H9 (cell line): ENCODE measurements at regions not wholly inside any gene's neighbourhood (a gene's known extent, or its start where the extent isn't known, plus 50 kb on each side); places are given as distances from the start of the nearest gene placed in this dataset.
A peak's percentile ranks its signal among the peaks of the same experiment; 100 is the strongest.

ENCODE experiments used
- DNase-seq: peaks from one replicate; pipeline ENCODE4 v3.0.0-alpha.2; 2017
- H2AFZ ChIP-seq: one replicate; pipeline ENCODE4 v1.6.1; 2013; ENCODE audit warnings: mild to moderate bottlenecking, low read length, control low read depth, moderate library complexity
- H2AK5ac ChIP-seq: 2 replicates; pipeline ENCODE4 v1.6.1; 2013; ENCODE audit warnings: low read length, control low read depth, mixed read lengths; ENCODE audit not compliant: insufficient read length
- H2BK120ac ChIP-seq: one replicate; pipeline ENCODE4 v1.6.1; 2013; ENCODE audit warnings: low read depth, mild to moderate bottlenecking, low read length, control low read depth, inconsistent platforms; ENCODE audit not compliant: poor library complexity, severe bottlenecking
- H2BK12ac ChIP-seq: 2 replicates; pipeline ENCODE4 v1.6.1; 2013; ENCODE audit warnings: low read length, control low read depth, mixed read lengths, low read depth; ENCODE audit not compliant: insufficient read length
- H2BK15ac ChIP-seq: 2 replicates; pipeline ENCODE4 v1.6.1; 2013; ENCODE audit warnings: low read depth, low read length, control low read depth
- H2BK20ac ChIP-seq: one replicate; pipeline ENCODE4 v1.6.1; 2013; ENCODE audit warnings: low read depth, mild to moderate bottlenecking, low read length, control low read depth, inconsistent platforms; ENCODE audit not compliant: poor library complexity, severe bottlenecking
- H2BK5ac ChIP-seq: 2 replicates; pipeline ENCODE4 v1.6.1; 2013; ENCODE audit warnings: low read length, control low read depth, mixed read lengths; ENCODE audit not compliant: insufficient read length
- H3K14ac ChIP-seq: 2 replicates; pipeline ENCODE4 v1.6.1; 2013; ENCODE audit warnings: low read length, control low read depth; ENCODE audit not compliant: insufficient read depth
- H3K18ac ChIP-seq: 2 replicates; pipeline ENCODE4 v1.6.1; 2013; ENCODE audit warnings: low read depth, mild to moderate bottlenecking, mixed read lengths, low read length, control low read depth; ENCODE audit not compliant: insufficient read length
- H3K23ac ChIP-seq: 2 replicates; pipeline ENCODE4 v1.6.1; 2013; ENCODE audit warnings: low read length, control low read depth, mixed read lengths, low read depth; ENCODE audit not compliant: insufficient read length
- H3K23me2 ChIP-seq: 2 replicates; pipeline ENCODE4 v1.6.1; 2013; ENCODE audit warnings: low read depth, mild to moderate bottlenecking, mixed read lengths, low read length, control low read depth; ENCODE audit not compliant: insufficient read length, poor library complexity, severe bottlenecking
- H3K27ac ChIP-seq: 2 replicates; pipeline ENCODE4 v1.5.1; 2013; ENCODE audit warnings: low read length, control low read depth, mixed read lengths, low read depth; ENCODE audit not compliant: insufficient read length
- H3K27me3 ChIP-seq: 2 replicates; pipeline ENCODE4 v1.6.1; 2013; ENCODE audit warnings: low read length, control low read depth, inconsistent platforms; ENCODE audit not compliant: insufficient read depth
- H3K4ac ChIP-seq: 2 replicates; pipeline ENCODE4 v1.6.1; 2013; ENCODE audit warnings: low read depth, mild to moderate bottlenecking, control low read depth, inconsistent platforms, low read length, moderate library complexity
- H3K4me1 ChIP-seq: 2 replicates; pipeline ENCODE4 v1.6.1; 2013; ENCODE audit warnings: low read length, control low read depth, inconsistent platforms; ENCODE audit not compliant: insufficient read depth
- H3K4me2 ChIP-seq: 2 replicates; pipeline ENCODE4 v1.6.1; 2013; ENCODE audit warnings: low read length, control low read depth, mixed read lengths; ENCODE audit not compliant: insufficient read length, insufficient read depth
- H3K56ac ChIP-seq: 2 replicates; pipeline ENCODE4 v1.6.1; 2013; ENCODE audit warnings: low read depth, mild to moderate bottlenecking, mixed read lengths, low read length, control low read depth; ENCODE audit not compliant: insufficient read length
- H3K79me1 ChIP-seq: 2 replicates; pipeline ENCODE4 v1.6.1; 2013; ENCODE audit warnings: low read depth, mild to moderate bottlenecking, moderate library complexity, low read length, control low read depth, inconsistent platforms; ENCODE audit not compliant: insufficient read depth, poor library complexity, severe bottlenecking
- H3K79me2 ChIP-seq: 2 replicates; pipeline ENCODE4 v1.6.1; 2013; ENCODE audit warnings: low read length, control low read depth, inconsistent platforms; ENCODE audit not compliant: insufficient read depth
- H3K9ac ChIP-seq: 2 replicates; pipeline ENCODE4 v1.6.1; 2013; ENCODE audit warnings: low read length, control low read depth, mixed read lengths; ENCODE audit not compliant: insufficient read length; ENCODE audit errors: extremely low read depth
- H3K9me3 ChIP-seq: one replicate; pipeline ENCODE4 v1.6.1; 2013; ENCODE audit warnings: low read depth, low read length, inconsistent platforms; ENCODE audit not compliant: control insufficient read depth
- H3T11ph ChIP-seq: one replicate; pipeline ENCODE4 v1.6.1; 2013; ENCODE audit warnings: mild to moderate bottlenecking, low read length, control low read depth, inconsistent platforms
- H4K20me1 ChIP-seq: one replicate; pipeline ENCODE4 v1.6.1; 2013; ENCODE audit not compliant: control insufficient read depth, insufficient read length, insufficient read depth
- H4K5ac ChIP-seq: 2 replicates; pipeline ENCODE4 v1.6.1; 2013; ENCODE audit warnings: low read depth, mild to moderate bottlenecking, mixed read lengths, low read length, control low read depth; ENCODE audit not compliant: insufficient read length
- H4K8ac ChIP-seq: replicated peaks from 2 replicates; pipeline ENCODE4 v1.6.1; 2013; ENCODE audit warnings: low read length, control low read depth, mixed read lengths, low read depth; ENCODE audit not compliant: insufficient read length
- H4K91ac ChIP-seq: 2 replicates; pipeline ENCODE4 v1.6.1; 2013; ENCODE audit warnings: low read depth, mild to moderate bottlenecking, moderate library complexity, mixed read lengths, low read length, control low read depth; ENCODE audit not compliant: insufficient read length
- H3K27ac Mint-ChIP-seq, 3 experiments: 2 replicates in 2 of 3; 3 replicates in 1 of 3; pipeline ENCODE4 v1.8.0; 2020 to 2021; ENCODE audit warnings: mixed read lengths in 3 of 3, mild to moderate bottlenecking in 1 of 3, moderate library complexity in 1 of 3
- H3K27me3 Mint-ChIP-seq: 2 replicates; pipeline ENCODE4 v1.8.0; 2021; ENCODE audit warnings: low read depth, mild to moderate bottlenecking, moderate library complexity, mixed read lengths
- H3K36me3 Mint-ChIP-seq, 3 experiments: 2 replicates in 2 of 3; 3 replicates in 1 of 3; pipeline ENCODE4 v1.8.0; 2020 to 2021; ENCODE audit warnings: low read depth in 3 of 3, mixed read lengths in 3 of 3; ENCODE audit not compliant: insufficient read depth in 1 of 3
- H3K4me1 Mint-ChIP-seq, 2 experiments: 2 replicates each; pipeline ENCODE4 v1.8.0; 2020; ENCODE audit warnings: mixed read lengths in 2 of 2
- H3K4me3 Mint-ChIP-seq, 2 experiments: 2 replicates in 1 of 2; 3 replicates in 1 of 2; pipeline ENCODE4 v1.8.0; 2020 to 2021; ENCODE audit warnings: mild to moderate bottlenecking in 2 of 2, mixed read lengths in 2 of 2, moderate library complexity in 1 of 2
- H3K9me3 Mint-ChIP-seq, 2 experiments: 2 replicates in 1 of 2; 3 replicates in 1 of 2; pipeline ENCODE4 v1.8.0; 2020; ENCODE audit warnings: mild to moderate bottlenecking in 2 of 2, mixed read lengths in 2 of 2, moderate library complexity in 1 of 2
- WGBS: extraction: QIAGEN DNeasy Blood & Tissue Kit; methylation state at CpG from one replicate; pipeline ENCODE4 v1.1.7; 2013; ENCODE audit warnings: missing lambda C conversion rate, low lambda C conversion rate, mixed read lengths; ENCODE audit not compliant: insufficient read length; ENCODE audit errors: extremely low coverage; 5-methylcytosine and 5-hydroxymethylcytosine counted together
- TF ChIP-seq, protein P1 (sequence below): fragments of 200-600 bp; sonication (generic); conservative IDR thresholded peaks from 3 replicates; pipeline ENCODE4 v1.8.0; 2021; ENCODE audit warnings: antibody characterized with exemption, mild to moderate bottlenecking

DNA sequence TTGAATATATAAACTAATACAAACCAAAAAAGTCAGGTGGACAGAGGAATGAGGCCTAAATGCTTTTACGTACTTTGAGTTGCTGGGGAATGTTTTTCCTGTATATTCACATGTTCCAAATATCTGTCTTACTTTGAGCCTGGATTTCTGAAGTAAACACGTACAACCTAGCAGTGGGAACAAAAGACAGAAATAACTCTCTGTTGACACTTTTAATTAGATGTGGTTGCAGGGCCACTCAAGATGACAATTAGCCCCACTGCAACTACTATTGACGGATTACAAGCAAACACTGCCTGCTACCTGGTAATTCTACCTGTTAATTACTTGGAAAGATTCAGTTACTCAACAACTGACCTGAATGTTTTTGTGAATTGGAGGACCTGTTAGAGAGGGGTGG lies 196.9 kb downstream of the TTLL7 start:
- no peak overlapping the region for H4K5ac ChIP-seq
- H3K4me1 Mint-ChIP-seq = peaks cover 28 to 33% of the 10 kb centered on the region in 2 experiments
- no peak overlapping the region for H2BK12ac ChIP-seq
- no peaks in the 10 kb centered on the region; a peak in 1 of 7 replicates for H3K36me3 Mint-ChIP-seq
- H3K14ac ChIP-seq = no peak overlapping the region
- H3K27ac Mint-ChIP-seq = no peak overlapping the region; a peak in 1 of 7 replicates
- no peak overlapping the region for H3K56ac ChIP-seq
- TF ChIP-seq, protein P1, sequence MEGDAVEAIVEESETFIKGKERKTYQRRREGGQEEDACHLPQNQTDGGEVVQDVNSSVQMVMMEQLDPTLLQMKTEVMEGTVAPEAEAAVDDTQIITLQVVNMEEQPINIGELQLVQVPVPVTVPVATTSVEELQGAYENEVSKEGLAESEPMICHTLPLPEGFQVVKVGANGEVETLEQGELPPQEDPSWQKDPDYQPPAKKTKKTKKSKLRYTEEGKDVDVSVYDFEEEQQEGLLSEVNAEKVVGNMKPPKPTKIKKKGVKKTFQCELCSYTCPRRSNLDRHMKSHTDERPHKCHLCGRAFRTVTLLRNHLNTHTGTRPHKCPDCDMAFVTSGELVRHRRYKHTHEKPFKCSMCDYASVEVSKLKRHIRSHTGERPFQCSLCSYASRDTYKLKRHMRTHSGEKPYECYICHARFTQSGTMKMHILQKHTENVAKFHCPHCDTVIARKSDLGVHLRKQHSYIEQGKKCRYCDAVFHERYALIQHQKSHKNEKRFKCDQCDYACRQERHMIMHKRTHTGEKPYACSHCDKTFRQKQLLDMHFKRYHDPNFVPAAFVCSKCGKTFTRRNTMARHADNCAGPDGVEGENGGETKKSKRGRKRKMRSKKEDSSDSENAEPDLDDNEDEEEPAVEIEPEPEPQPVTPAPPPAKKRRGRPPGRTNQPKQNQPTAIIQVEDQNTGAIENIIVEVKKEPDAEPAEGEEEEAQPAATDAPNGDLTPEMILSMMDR = no peak
- no peaks in the 10 kb centered on the region for H3K9me3 Mint-ChIP-seq
- no peaks in the 10 kb centered on the region for H3K79me2 ChIP-seq
- no peaks in the 10 kb centered on the region for H3K23me2 ChIP-seq
- H2BK15ac ChIP-seq = no peak overlapping the region
- H2BK20ac ChIP-seq = no peak overlapping the region
- no peak overlapping the region for H3K4me3 Mint-ChIP-seq
- no CpG with 5 or more reads among the region's 3 CpGs for WGBS
- H4K20me1 ChIP-seq = no peaks in the 10 kb centered on the region
- H3K79me1 ChIP-seq = no peaks in the 10 kb centered on the region
- no peak overlapping the region for H3K4ac ChIP-seq
- H3K23ac ChIP-seq = no peak overlapping the region
- no peaks in the 10 kb centered on the region for H3K9me3 ChIP-seq
- no peak overlapping the region for H2BK5ac ChIP-seq
- no peak for DNase-seq
- H2BK120ac ChIP-seq = no peak overlapping the region
- H3K4me2 ChIP-seq = no peak overlapping the region
- H2AFZ ChIP-seq = peak overlapping the region; percentile 4
- no peak overlapping the region for H4K91ac ChIP-seq
- H3T11ph ChIP-seq = peak overlapping the region; percentile 12
- H3K27me3 ChIP-seq = 0 out of 2 replicates have a peak, but pooled peaks cover 1% of the 10 kb centered on the region
- H3K4me1 ChIP-seq = no peaks in the 10 kb centered on the region; the same call in 1 of the 2 replicates
- no peak overlapping the region for H3K9ac ChIP-seq
- H3K27ac ChIP-seq = no peak overlapping the region
- H3K18ac ChIP-seq = no peak overlapping the region
- no peaks in the 10 kb centered on the region for H3K27me3 Mint-ChIP-seq
- H4K8ac ChIP-seq = no peak overlapping the region
- H2AK5ac ChIP-seq = no peak overlapping the region
